A172 (cell line): ENCODE measurements at regions not wholly inside any gene's neighbourhood (a gene's known extent, or its start where the extent isn't known, plus 50 kb on each side); places are given as distances from the start of the nearest gene placed in this dataset.

Source experiments
- DNase-seq: peaks from one replicate; pipeline ENCODE4 v3.0.0-alpha.2; 2015; ENCODE audit warnings: low spot score

- DNase-seq: peak; percentile 12
These were observed 108.7 kb upstream of the FERMT1 start for GRCh38 chr20:6231556-6231955.

GRCh38 chr20:6228302-6228843 is 105.5 kb upstream of the FERMT1 start:
- no peak for DNase-seq

- no peak for DNase-seq
These were observed 90.5 kb upstream of the FERMT1 start for GRCh38 chr20:6213311-6213710.

GRCh38 chr20:6212903-6213302 is 90.1 kb upstream of the FERMT1 start:
- no peak for DNase-seq

- DNase-seq: no peak
These were observed 86.3 kb upstream of the FERMT1 start for GRCh38 chr20:6209093-6209492.

- DNase-seq: no peak
These were observed 77.3 kb upstream of the FERMT1 start for GRCh38 chr20:6200092-6200491.

- DNase-seq: no peak
These were observed 62.4 kb upstream of the FERMT1 start for GRCh38 chr20:6185268-6185667.

GRCh38 chr20:6184086-6184485 is 61.3 kb upstream of the FERMT1 start:
- no peak for DNase-seq

GRCh38 chr20:6180531-6180930 is 57.7 kb upstream of the FERMT1 start:
- DNase-seq: no peak

- peak; percentile 31 for DNase-seq
These were observed 55.7 kb upstream of the FERMT1 start for GRCh38 chr20:6178537-6178936.

- DNase-seq: no peak
These were observed 50.7 kb upstream of the FERMT1 start for GRCh38 chr20:6173481-6173880.
